Middle frontal gyrus (tissue), 1 donor: ENCODE measurements at regions not wholly inside any gene's neighbourhood (a gene's known extent, or its start where the extent isn't known, plus 50 kb on each side); places are given as distances from the start of the nearest gene placed in this dataset.

Experiments used
- DNase-seq: peaks from one replicate; pipeline ENCODE4 v3.0.0-alpha.2; 2015; ENCODE audit warnings: low spot score; ENCODE audit errors: extremely low spot score

- DNase-seq: no peak
Measured at GRCh38 chr6:9537381-9537780, 877.5 kb downstream of the TFAP2A start.

DNA sequence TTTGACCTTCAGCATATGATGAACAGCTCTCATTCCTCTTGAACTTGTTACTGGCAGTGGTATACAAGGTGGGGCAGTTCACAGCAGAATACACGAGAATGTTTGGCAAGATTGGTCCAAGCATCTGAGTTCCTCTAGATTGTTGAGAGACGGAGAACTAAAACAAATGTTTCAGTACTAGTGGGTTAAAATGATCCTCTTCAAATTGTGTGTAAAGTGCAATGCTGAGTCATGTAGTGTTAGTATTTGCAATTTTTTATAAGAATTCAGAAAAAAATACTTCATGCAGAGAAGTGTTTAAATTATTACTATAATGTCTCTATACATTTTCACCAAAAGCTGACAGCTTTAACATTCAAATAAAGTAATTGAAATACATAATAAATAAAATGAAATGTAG, 879.8 kb downstream of the TFAP2A start:
- DNase-seq: no peak

DNA sequence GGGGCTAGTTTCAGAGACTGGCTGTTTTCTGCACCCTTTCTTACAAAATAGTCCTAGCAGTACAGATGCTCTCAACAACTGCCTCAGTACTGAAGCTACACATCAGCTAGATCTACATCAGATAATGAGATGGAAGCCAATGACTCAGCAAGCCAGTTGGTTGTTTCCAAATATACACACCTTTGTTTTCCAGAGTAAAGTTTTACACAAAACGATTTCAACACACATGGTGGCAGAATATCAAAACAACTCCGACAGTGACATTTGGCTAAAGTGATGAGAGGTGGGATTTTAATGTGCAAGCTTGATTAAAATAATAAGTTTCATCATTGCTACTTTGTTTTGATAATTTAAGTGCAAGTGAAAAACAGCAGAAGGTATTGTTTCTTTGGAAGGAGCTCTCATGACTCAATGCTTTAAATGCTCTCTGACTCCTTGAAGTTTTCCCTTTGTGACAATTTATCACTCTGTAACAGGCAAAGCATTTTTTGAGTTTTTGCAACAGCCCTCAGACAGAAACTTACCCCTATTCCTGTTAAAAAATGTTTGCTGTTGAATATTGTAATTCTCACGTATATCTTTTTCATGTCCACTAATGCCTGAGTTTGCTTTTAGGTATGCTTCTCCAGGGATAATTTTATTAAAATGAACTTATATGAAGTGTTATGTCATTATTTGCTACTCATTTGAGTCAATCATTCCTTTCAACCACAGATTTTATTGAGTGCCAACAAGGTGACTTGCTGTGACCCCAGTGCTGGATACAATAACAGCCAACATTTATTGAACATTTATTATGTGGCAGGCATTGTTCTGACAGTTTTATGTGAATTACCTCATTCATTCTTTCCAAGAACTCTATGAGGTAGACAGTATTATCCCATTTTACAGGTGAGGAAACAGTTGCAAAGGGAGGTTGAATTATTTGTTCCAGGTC, 882.0 kb downstream of the TFAP2A start:
- no peak for DNase-seq

DNA sequence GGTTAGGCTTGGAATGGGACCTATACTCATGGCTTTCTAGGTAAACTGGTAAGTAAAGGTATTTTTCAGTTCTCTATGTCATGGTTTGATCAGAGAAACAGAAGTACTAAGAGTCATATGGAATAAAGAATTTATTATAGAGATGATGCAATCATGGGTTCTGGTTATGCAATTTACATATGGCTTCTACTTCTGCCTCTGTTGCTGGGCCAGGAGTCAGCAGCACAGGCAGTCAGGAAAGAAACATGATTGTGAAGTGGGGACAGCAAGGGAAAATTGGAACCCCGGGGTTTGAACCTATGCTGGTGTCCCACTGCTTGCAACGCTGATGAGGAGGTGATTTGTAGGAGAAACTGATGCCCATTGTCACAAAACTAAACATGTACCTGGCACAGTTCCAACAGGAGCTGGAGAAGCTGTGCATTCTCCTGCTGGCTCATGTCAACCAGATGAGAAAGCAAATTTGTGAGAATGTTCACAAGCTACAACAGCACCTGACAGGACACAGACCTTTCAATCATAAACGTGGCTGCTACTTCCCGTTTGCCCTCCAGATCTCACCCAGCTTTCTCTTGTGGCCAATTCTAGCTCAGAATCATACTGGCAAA, 887.1 kb downstream of the TFAP2A start:
- DNase-seq: no peak

DNA sequence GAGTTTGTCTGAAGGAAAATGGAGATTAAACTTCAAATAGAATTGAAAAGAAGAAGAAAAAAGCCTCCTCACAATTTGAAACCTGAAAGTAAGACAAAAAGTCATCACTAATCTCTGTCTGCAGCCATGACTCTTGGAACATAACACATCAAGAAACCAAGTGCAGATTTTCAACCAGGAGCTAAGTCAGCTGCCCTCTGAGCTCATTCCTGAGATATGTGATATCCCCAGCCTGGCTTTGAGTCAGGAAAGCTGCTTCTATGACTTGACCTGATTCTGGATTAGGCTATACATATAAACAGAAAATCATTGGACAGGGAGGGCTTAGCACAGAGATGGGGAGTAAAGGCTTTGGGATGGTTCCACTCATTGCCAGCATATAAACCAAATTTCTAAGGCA, 891.4 kb downstream of the TFAP2A start:
- DNase-seq: no peak

- DNase-seq: no peak
Measured at GRCh38 chr6:9522101-9522500, 892.8 kb downstream of the TFAP2A start.

DNA sequence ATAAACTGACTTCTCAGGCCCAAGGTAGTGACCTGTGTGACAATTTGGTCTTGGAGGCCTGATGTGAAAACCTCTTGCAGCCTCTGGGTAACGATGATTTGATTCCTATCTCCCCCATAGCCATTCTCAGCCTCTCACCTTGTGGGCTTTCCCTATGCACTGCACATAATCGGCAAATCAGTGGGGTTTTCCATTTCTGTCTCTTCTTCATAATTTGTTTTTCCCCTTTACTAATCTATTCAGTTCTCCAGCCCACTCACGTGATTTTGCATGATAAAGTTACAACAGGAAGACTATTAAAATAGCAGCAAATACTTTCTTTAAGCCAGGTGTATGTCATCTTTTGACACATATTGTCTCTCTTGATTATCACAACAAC, 893.7 kb downstream of the TFAP2A start:
- DNase-seq: no peak

GRCh38 chr6:9520417-9521151, 894.3 kb downstream of the TFAP2A start:
- DNase-seq: no peak

DNA sequence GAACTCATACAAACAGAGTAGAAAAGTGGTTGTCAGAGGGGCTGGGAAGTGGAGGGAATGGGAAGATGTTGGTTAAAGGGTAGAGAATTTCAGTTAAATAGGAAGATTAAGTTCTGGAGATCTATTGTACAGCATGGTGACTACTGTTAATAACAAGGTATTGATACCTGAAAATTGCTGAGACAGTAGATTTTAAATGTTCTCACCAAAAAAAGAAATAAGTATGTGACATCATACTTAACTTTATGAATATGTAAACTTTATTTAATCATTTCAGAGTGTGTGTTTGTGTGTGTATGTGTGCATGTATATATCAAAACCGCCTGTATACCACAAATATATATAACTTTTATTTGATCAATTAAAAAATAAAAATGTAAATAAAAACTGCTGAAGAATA, 896.4 kb downstream of the TFAP2A start:
- no peak for DNase-seq

GRCh38 chr6:9517806-9518205, 897.1 kb downstream of the TFAP2A start:
- DNase-seq: no peak

GRCh38 chr6:9515633-9516606, 899.0 kb downstream of the TFAP2A start:
- DNase-seq: no peak

- DNase-seq: no peak
Measured at GRCh38 chr6:9514146-9514545, 900.7 kb downstream of the TFAP2A start.

GRCh38 chr6:9511157-9511556, 903.7 kb downstream of the TFAP2A start:
- DNase-seq: no peak

- no peak for DNase-seq
Measured at GRCh38 chr6:9507136-9507895, 907.6 kb downstream of the TFAP2A start.

DNA sequence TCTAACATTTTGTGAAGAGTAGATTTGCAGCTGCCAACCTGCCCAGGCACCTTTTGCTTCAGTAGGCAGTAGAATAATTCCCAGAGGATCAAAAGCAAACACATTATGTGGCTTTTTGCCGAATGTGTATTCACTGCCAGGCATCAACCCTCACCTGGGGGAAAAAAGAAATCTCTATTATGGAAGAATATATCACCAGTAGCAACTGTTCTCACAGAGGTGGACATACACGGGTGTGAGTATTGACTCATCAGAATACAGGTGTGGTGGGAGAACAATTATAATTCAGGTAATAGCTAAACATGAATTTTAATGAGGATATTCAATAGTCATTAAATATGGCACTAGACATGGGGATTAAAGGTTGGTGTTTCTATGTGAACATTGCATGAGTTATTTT, 910.7 kb downstream of the TFAP2A start:
- DNase-seq: no peak

DNA sequence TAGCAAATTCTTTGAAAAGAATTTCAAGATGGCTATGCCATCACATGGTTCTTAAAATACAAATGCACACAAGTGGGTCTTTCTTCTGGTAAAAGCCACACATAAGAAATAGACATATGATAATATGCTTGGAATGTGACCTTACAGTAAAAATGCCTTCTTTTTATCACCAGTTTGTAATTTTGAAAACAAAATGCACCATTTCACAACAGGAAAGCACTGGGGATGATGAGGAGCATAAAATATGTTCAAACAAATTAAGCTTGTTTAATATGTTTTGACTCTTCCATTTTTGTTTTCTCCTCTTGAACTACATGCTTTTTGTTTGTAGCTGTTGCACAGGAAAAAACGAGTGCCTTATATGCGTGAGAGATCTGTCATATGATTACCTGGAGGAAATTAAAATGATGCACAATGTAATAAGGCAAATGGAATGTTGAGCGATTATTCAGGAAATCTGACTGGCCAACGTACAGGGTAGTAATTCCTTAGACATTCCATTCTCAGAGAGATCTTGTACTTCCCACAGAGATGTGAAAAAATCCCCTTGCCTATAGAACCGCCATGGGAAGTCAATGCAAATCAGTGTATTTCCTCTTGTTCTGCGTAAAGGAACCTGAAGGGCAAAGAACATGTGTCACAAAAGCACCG, 911.6 kb downstream of the TFAP2A start:
- DNase-seq: no peak

DNA sequence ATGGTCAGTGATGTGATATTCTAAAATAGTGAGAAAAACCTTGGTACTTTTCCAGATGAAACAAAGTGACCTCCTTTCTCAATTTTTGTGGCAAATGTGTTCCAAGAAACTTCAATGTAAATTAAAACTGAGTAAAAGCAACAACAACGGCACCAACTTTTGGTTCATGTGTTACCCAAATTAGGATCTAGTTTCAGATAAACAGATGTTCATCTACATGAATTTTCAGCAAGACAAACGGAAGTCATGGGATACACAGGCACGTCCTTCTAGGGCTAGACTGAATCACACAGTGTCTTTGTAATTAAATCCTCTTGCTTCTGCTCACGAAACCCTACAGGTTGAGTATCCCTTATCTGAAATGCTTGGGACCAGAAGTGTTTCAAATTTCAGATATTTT, 915.2 kb downstream of the TFAP2A start:
- no peak for DNase-seq

- DNase-seq: no peak
Measured at GRCh38 chr6:9496837-9497236, 918.0 kb downstream of the TFAP2A start.

GRCh38 chr6:9494864-9495263, 920.0 kb downstream of the TFAP2A start:
- DNase-seq: no peak

DNA sequence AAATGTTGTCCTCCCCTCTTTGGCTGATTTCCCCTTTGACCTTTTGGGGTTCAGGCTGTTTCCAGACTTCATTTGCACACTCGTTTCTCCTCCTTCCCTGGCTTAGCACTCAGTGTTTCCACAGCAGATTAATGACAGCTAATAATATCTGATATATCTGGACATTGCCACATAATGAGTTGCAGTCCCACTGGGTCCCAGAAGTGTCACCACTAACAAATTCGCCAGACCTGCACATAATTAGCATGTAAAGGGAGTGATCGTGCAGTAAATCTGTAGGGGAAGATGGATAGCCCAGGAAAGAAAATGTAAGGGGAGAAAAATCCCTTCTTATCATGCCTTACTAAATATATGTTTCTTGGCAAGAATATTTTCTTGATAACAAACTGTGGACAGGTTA, 922.1 kb downstream of the TFAP2A start:
- DNase-seq: no peak
